GM19468 (cell line): ENCODE measurements at regions not wholly inside any gene's neighbourhood (a gene's known extent, or its start where the extent isn't known, plus 50 kb on each side); places are given as distances from the start of the nearest gene placed in this dataset.

Source experiments
- ATAC-seq: cut with Tn5 transposase; IDR thresholded peaks from one replicate; pipeline ENCODE4 v1.9.1; 2021; ENCODE audit warnings: mild to moderate bottlenecking, moderate library complexity, moderate number of reproducible peaks; ENCODE audit not compliant: unreplicated experiment; ENCODE audit errors: extremely low read depth

DNA sequence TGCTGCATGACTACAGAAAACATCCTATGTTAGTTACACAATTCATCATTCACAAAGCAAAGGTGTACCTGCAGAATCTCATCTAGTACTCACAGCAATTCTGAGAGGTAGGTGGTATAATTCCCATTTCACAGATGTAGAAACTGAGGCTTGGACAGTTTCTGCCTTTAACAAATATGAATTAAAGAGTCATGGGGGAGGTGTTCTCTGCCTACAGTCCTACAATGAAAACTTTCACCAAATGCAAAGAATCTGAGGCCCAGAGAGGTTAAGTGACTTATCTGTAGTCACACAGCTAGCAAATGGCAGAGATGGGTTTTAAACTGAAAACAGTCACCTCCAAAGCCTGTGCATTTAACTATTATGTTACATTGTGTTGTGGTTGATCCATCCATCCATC, 171.6 kb upstream of the WSCD2 start:
- ATAC-seq, result no peak

DNA sequence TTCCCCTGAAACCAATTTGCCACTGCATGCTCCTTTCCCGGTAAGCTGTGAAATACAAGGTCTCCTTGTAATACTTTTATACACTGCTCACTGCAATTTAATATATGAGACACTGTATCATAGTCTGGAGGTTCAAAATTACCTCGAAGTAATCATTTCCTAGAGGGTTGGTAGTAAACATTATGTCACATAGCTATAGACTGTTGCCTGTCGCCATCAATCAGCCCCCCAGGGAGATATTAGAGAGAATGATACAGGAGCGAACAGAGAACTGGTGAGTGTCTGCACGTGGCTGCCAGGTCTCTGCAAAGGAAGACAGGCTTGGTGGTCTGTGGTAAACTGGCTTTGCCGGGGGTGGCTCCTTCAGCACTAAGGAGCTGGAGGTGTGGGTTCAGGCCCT, 165.5 kb upstream of the WSCD2 start:
- ATAC-seq, result no peak

DNA sequence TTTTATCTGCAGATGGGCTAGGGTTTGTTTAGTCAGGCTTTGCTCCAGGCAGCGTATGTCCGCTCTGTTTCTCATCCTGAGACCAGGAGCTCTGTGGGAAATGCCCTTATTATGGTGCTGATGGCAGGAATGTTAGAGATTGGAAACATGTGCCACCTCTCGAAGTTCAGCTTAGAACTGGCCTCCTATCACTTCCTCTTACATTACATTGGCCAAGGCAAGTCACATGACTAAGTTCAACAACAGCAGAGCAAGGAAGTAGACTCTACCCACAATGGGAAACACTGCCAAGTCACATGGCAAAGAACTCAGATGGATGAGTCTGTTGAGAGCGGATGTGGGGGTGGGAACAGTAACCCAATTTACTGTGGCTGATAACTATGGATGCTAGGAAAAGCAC, 161.9 kb upstream of the WSCD2 start:
- no peak for ATAC-seq

DNA sequence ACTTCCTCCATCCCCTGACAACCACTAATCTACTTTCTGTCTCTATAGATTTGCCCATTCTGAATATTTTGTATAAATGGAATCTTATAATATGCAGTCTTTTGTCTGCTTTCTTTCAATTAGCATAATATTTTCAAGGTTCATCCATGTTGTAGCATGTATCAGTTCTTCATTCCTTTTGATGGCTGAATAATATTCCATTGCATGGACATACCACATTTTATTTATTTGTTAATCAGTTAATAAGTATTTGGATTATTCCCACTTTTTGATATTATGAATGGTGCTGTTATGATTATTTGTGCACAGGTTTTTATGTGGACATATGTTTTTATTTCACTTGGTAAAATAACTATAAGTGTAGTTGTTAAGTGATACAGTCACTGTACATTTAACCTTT, 155.1 kb upstream of the WSCD2 start:
- ATAC-seq, result no peak

DNA sequence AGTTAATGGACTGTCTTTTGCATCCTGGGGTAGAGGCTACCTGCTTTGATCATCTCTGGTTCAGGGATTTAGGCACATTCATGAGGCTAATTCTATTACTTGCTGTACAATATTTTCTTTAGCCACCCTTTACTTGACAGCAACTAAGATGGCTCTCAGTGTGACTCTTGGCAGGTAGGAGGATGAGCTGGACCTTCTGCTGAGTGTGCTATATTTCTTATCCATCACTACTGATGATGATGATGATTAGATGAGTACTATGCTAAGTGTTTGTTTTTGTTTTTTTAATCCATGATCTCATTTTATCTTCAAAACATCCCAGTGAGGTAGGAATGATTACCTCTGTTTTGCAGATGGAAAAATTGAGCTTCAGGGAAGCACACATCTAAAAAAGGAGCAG, 152.8 kb upstream of the WSCD2 start:
- ATAC-seq, result no peak

DNA sequence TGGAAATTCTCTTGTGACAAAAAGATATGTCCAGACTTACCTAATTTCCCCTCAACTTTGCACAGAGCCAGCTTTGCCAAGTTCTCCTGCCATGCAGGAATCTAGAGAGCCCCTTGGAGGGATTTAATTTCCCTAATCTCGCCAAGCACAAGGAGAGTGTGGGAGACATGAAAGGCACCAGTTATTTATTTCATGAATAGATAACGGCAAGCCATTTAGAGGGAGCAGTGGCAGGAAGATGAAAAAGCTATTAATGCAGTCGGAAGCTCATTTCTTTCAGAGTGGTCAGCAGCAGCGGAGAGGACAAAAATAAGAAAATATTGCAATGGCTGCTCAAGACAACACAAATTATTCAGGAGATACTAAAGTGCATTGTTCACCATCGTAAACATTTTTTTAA, 150.9 kb upstream of the WSCD2 start:
- ATAC-seq, result no peak

DNA sequence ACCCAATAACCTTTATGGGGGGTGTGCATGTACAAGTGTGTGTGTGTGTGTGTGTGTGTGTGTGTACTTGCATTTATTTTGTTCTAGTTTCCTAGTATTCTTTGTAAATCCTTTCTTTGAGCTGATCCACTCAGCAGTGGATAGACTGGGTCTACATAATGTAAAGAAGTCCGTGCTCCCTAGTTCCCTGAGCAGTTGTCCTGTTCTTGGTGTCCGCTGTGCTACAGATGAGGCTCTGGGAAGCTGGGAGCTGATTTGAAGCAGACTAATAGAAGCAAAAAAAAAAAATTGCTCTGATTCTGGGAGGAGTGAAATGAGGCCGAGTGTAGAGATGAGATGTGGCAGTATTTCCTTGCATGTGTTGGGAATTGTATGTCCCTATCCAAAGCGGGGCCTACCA, 150.4 kb upstream of the WSCD2 start:
- no peak for ATAC-seq

DNA sequence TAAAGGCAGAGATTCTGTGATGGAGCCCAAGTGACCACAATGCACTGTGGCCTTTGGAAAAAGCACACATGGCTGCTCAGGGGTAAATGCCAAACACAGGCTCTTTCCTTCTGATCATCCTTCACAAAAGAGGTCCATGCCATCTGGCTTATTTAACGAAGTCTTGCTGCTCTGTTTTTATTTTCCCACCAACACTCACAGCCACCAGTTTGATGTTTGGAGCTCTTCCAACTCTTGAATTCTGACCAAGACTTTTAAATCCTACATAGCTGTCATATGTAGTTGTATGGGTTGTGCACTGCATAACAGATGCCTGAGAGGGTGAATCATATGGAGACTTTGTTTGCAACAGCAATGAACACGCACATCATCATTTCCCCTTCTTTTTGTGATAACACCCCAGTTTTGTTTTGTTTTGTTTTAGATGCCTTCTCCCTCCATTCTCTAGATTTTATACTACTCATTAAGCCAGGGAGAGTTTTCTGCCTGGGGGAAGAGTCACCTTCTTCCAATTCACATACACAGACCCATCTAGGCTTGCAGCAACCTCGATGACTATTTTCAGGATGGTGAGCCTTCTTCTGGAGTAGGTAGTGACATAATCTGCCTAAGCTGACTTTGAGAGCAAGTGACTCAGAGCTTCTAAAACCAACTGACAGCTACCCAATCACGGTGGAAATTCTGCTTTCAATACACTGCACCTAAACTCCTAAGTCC, 145.2 kb upstream of the WSCD2 start:
- ATAC-seq, result no peak

DNA sequence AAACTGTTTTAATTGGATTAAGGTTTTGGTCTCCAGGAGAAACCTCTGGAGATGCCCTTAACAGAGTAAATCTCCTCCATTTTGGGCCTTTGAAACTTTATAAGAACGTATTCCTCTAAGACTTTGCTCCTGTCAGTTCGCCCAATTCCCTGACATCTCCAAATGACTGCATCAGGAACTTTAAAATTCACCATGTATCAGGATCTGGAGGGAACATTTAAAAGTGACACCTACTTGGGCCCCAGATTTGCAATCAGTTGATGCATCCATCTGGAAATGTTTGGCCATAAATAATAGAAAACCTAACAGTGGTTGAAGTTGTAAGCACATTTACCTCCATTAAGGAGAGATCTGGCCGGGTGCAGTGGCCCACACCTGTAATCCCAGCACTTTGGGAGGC, 144.1 kb upstream of the WSCD2 start:
- ATAC-seq, result no peak

DNA sequence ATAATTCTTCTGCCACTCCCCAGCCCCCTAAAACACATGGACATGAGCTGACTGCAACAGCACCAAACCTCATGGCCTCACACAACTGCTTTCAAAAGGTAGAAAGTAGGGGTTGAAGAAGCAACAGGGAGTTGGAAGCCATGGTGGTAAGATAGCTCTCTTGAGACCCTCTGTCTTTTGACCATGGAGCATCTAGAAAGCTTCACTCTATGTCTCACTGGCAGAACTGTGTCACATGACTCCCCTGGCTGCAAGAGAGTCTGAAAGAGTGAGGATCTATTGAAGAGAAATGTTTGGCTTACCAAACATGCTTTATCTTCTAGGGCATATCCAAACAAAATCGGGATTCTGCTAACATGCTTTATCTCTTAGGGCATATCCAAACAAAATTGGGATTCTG, 142.9 kb upstream of the WSCD2 start:
- no peak for ATAC-seq

DNA sequence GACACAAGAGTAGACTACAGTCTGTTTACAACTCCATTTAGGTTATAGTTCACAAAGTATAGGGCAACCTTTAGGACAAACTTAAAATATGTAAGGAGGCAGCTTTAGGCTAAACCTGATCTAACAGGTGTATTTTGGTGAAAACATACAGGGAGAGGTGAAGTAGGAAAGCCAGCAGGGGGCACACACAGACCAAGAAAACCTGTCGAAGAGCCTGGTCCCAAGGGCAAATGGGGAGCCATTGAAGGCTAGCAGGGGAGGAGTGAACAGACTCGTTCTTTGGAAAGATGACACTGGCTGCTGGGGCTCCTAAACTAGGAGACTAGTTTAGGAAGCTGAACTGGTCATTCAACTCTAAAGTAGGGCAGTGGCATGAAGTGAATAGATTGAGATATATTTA, 138.8 kb upstream of the WSCD2 start:
- ATAC-seq, result no peak

DNA sequence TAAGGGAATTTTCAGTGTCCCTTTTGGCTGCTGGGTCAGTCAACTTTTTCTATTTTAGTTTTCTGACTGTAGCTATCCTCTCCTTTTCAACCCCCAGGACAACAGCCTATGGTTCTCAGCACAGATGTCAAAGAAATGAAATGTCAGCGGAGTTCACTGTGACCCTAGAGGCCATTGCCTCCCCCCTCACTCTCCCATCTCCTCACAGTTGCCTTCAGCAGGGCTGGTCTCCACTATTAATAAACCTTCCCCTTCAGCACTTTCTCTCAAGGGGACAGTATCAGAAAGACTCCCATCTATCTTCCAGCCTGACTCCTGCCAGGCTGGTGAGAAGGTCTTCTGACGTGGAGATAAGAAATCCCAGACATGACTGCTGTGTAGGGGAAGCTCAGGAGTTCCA, 137.1 kb upstream of the WSCD2 start:
- ATAC-seq, result no peak

DNA sequence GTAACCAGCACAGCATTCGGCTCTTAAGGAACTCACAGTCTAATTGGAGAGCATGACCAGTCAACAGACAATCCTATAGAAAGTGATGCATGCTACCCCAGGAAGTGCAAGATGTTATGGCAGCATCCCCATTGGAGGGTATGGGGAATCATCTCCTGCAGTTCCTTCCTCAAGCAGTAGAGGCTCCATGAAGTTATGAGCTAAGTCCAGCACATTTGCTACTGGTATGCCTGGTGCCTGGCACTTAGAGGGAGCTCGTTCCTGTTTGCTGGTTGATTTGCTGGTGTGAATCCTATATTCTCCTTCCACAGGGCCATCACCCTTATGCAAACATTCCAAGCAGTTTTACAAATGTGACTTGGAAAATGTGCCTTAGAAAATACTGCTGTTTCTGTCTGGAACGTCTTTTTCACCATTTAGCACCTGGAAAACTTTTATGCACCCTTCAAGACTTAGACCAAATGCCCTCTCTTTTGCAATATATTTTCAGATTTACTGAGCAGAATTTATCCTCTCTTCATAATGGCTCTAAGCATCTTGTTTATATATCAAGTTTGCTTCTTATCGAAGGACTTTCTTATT, 136.1 kb upstream of the WSCD2 start:
- ATAC-seq, result no peak

DNA sequence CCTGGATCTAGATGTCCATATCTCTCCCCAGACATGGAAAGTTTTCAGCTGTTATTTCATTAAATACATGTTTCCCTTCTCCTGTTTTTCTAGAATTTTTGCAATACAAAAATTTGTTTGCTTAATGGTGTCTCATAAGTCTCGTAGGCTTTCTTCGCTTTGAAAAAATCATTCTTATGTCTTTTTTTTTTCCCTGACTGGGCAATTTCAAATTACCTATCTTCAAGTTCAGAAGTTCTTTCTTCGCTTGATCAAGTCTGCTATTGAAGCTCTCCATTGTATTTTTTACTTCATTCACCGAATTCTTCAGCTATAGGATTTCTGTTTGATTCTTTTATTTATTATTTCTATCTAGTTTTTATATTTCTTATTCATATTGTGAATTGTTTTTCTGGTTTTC, 130.2 kb upstream of the WSCD2 start:
- no peak for ATAC-seq

DNA sequence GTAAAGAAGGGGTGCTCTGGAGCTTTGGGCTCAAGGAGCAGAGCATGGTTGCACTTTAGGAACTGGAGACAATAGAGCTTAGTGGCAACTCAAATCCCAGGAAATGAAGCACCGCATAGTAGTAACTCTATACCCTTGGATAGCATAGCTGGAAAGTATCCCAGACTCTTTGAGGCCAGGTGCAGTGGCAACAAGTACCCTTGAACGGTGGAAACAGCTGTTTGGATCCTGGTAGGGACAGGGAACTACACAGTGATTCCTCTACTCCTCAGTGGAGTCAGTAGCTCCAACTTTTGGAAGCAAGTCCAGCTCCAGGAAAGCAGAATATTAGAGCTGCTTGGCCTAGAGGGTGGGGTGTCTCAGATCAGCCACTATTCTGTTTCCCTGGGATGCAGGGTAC, 129.0 kb upstream of the WSCD2 start:
- ATAC-seq, result no peak

DNA sequence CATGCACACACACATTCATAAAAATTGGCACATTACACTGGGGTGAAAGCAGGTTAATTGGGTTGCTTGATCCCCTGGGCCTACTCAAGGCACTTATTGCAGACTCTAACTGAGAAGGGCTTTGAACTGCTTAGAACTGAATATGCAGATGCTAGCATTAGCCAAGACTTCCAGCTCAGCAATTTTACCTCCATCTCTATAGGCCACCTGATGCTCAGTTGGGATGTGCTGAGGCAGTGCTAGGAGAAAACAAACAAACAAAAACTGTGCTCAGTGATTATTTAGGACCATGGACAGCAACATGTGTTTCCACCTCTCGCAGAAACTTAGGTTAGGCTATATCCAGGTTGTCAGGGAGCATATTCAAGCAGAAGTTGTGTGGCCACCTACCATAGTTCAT, 124.8 kb upstream of the WSCD2 start:
- no peak for ATAC-seq

DNA sequence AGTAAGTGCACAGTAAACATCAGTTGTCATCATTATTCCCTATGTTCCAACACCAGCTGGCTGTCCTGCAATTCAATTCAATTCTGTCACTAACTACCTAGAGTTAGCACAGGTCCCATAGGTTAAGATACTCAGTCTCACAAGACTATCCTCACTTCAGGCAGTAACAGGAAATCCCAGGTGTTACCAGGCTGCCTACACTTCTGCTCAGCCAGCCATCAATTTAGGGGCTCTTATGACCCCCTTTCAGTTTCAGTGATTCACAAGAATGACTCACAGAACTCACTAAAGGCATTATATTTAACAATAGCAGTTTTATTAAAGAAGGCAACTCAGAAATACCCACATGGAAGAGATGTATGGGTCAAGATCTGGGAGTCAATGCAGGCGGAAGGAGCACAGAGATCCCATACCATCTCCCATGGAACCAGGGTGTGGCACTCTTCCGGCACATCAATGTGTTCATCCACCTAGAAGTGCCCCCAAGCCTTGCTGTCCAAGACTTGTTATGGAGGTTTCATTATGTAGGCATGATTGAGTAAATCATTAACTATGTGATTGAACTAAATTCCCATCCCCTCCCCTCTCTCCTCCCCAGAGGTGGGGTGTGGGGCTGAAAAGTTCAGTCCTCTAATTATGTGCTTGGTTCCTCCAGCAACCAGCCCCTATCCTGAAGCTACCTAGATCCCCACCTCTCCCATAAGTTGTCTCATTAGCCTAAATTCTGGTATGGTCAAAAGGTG, 120.8 kb upstream of the WSCD2 start:
- no peak for ATAC-seq

DNA sequence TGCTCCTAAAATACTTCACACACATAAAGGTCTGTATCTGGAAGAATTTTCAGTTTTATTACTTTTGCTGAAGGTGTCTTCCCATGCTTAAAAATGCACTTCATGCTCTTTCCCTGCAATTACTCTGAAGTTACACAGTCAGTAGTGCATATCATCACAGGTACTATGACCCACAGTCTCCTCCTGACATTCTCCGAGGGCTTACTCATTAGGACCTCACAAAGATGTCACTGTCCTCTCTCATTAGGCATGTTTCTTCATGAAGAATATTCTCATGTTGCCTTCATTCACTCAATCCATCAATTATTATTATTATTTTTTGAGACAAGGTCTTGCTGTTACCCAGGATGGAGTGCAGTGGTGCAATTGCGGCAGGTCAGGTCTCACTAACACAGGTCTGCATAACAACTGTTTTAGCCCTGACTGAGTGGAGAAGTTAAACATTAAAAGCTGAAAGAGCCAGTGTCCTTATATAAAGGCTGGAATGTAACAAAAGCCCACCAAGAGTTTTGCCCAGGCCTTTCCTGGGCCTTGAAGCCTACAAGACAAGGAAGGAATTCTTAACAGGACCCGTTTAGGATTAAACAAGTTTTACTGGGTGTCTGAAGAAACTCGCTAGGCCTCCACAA, 119.5 kb upstream of the WSCD2 start:
- ATAC-seq, result no peak

DNA sequence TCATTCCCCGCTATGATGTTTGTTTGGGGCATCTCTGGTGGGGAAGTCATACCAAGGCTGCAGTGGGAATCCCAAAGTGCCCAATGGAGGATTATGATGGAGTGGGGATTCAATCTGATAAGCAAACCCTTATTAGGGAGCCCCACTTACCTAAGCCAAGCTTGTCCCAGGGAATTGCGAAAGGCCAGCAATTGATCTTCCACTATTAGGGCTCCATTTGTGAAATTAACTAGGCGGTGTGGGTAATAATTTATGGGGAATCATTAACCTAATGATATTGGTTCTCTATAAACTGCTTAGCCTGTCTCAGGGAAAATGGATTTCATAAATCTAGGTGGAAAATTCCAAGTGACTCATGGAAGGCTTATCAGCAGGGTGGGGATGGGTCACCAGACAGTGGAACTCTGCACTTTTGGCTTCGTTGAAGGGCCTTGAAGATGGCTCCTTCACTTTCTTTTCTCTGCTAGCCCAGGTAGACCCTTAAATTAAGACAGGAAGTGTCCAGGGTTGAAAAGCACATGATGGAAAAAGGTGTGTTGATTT, 113.0 kb upstream of the WSCD2 start:
- no peak for ATAC-seq

DNA sequence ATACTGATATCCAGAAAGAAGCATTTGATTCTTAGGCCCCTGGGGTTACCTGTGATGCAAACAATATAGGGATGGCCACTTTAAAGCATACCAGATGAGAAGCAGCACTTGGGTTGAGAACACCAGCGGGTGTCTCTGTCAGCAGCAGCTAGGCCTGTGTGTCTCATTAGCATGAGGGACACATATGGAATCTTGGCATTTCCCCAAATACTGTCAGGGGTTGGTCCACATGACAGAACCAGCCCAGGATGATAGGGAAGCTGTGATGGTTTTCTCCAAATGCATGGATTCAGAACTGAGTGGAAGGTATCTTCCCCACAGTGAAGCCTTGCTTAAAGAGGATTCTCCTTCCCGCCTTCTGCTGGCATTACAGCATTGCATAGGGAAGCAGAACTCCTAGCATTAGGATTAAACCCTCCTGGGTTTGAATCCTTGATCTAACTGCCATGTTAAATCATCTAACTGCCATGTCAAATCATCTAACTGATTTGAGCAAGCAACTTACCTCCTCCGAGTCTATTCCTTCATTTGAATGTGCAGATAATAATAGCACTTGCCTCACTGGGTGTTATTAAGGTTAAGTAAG, 111.5 kb upstream of the WSCD2 start:
- no peak for ATAC-seq

DNA sequence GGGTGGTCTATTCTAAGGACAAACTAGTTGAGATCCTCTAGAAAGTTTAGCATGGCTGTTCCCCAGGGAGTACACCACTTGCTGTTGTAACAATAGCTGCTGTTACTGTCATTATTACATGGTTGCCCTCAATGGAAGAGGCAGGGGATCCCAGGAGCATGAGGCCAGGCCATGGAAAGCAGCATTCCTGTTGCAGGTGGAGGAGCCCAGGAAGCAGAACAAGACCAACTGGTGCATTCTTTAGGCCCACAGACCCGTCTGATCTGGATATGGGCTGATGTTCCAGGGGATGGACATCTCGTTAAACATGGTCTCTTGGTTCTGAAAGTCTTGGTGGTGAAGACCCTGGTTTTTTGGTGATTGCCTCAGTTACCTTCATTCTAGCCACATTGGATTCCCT, 109.2 kb upstream of the WSCD2 start:
- ATAC-seq, result no peak
